Duodenal mucosa (tissue), 2 donors: ENCODE measurements at regions not wholly inside any gene's neighbourhood (a gene's known extent, or its start where the extent isn't known, plus 50 kb on each side); places are given as distances from the start of the nearest gene placed in this dataset.
"Not testable (repeated sequence)": the region's sequence is repeated elsewhere in the genome, so short reads cannot be mapped to it uniquely, and the experiment has no call there.

Experiments
- H3K27ac ChIP-seq: one replicate; pipeline ENCODE4 v1.7.0; 2013; ENCODE audit warnings: low read depth, low read length
- H3K27me3 ChIP-seq, 2 donors: one replicate each; pipeline ENCODE4 v1.7.0; 2013; ENCODE audit warnings: low read length in 2 of 2, control low read depth in 1 of 2; ENCODE audit not compliant: insufficient read depth in 2 of 2, control insufficient read depth in 1 of 2
- H3K36me3 ChIP-seq, 2 donors: one replicate each; pipeline ENCODE4 v1.7.0; 2013; ENCODE audit warnings: low read length in 2 of 2, control low read depth in 1 of 2; ENCODE audit not compliant: insufficient read depth in 2 of 2, control insufficient read depth in 1 of 2
- H3K4me1 ChIP-seq, 2 donors: one replicate each; pipeline ENCODE4 v1.7.0; 2013; ENCODE audit warnings: low read length in 2 of 2, control low read depth in 1 of 2; ENCODE audit not compliant: insufficient read depth in 2 of 2, control insufficient read depth in 1 of 2
- H3K4me3 ChIP-seq, 2 donors: one replicate each; pipeline ENCODE4 v1.7.0; 2013; ENCODE audit warnings: low read length in 2 of 2, low read depth in 1 of 2
- H3K9ac ChIP-seq, 2 donors: one replicate each; pipeline ENCODE4 v1.7.0; 2013; ENCODE audit warnings: low read length in 2 of 2, low read depth in 1 of 2
- H3K9me3 ChIP-seq, 2 donors: one replicate each; pipeline ENCODE4 v1.7.0; 2013; ENCODE audit warnings: low read length in 2 of 2, control low read depth in 1 of 2; ENCODE audit not compliant: control insufficient read depth in 1 of 2

DNA sequence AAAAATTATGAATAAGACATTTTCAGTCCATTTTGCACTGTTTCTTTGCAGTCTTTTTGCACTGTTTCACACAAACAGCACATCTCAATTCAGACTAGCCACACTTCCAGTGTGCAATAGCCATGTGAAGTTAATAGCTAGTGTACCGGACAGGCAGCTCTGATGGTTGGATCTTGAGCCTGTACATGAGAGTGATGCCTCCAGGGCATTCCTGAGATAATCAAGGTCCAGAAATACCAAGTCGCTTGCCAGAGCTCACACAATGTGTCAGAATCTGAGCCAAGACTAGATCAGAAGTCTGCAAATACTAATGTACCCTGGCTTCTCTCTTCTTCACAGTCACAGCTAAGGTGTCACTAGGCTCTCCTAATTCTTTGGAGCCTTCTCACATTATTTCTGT is 180.2 kb downstream of the OSR1 start:
- Histone ChIP-seq H3K9me3 (no peaks in the 10 kb centered on the region), H3K27me3 (no peaks in the 10 kb centered on the region), H3K4me3 (no peak overlapping the region), H3K27ac (no peak overlapping the region), H3K4me1 (no peaks in the 10 kb centered on the region), H3K36me3 (no peaks in the 10 kb centered on the region), H3K9ac (no peak overlapping the region)

DNA sequence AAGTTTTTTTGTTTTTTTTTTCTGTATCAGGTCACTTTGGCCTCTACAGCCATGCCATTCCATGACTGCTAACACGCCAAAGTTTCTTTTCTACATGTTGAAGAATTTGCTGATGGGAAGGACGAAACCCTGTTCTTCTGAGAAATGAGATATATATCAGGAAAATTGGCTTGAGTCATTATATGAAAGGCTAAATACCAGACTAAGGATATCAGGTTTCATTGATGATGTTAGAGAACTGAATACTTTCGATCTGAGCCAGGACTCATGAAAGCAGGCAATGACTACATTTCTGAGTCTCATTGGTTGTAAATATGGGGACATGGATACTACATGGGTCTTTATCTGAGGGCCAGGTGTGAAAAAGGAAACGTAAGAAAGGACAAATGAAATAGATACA is 181.4 kb downstream of the OSR1 start:
- Histone ChIP-seq H3K27ac (no peak overlapping the region), H3K9ac (no peak overlapping the region)

DNA sequence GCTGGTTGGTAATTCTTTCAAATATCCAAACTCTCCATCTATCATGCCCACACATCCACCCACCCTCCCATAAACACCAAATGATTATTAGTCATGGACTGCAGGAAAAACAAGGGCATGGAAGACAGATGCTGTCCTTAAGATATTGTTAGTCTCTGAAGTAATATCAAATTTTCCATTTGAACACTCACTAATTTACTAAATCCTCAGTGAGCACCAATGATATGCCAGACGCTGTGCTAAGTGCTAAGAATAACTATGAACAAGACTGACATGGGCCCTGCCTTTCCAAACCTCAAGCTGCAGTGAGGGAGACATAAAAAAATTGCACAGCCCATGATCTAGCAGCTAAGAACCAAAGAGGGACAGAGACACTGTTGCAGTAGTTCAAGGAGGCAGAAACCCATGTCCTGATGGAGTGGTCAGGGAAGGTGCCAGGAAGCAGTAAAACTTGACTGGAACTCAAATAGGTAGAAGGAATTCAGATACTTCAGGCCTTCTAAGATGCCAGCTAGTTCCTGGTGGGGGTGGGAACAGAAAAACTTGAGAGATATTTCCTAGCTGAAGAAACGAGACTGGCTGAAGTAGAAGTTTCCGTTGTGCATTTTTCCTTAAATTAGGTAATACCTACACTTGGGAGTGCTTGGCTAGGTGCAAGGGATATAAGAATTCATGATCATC is 182.1 kb downstream of the OSR1 start:
- Histone ChIP-seq H3K27me3 (no peaks in the 10 kb centered on the region), H3K36me3 (no peaks in the 10 kb centered on the region), H3K9ac (no peak overlapping the region), H3K27ac (no peak overlapping the region), H3K4me1 (no peaks in the 10 kb centered on the region), H3K9me3 (no peaks in the 10 kb centered on the region), H3K4me3 (no peak overlapping the region)

More for the DNA sequence above, 181.4 kb downstream of the OSR1 start:
- Histone ChIP-seq H3K9me3 (no peaks in the 10 kb centered on the region), H3K27me3 (no peaks in the 10 kb centered on the region), H3K4me1 (no peaks in the 10 kb centered on the region), H3K4me3 (no peak overlapping the region), H3K36me3 (no peaks in the 10 kb centered on the region)

DNA sequence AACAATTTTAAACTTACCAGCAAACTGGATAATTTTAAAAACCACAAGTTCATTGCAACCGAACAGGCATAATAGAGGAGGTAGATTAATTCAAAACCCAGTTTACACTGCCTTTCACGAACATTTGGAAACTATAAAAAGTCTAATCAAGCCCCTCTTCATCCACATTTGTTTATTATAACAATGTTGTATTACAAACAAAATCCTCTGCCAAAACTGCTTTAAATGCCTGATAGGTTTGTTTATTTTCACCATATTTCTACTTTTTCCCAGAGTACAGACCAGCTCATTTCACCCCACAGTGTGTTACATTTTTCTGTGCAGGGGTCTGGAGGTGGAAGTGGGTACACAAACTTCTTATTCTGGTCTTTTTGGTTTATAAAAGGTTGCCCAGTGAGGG is 184.2 kb downstream of the OSR1 start:
- no peaks in the 10 kb centered on the region for H3K9me3 ChIP-seq
- H3K36me3 ChIP-seq = no peaks in the 10 kb centered on the region
- H3K9ac ChIP-seq = no peak overlapping the region
- no peaks in the 10 kb centered on the region for H3K27me3 ChIP-seq
- no peaks in the 10 kb centered on the region for H3K4me1 ChIP-seq
- H3K27ac ChIP-seq = no peak overlapping the region
- no peak overlapping the region for H3K4me3 ChIP-seq

DNA sequence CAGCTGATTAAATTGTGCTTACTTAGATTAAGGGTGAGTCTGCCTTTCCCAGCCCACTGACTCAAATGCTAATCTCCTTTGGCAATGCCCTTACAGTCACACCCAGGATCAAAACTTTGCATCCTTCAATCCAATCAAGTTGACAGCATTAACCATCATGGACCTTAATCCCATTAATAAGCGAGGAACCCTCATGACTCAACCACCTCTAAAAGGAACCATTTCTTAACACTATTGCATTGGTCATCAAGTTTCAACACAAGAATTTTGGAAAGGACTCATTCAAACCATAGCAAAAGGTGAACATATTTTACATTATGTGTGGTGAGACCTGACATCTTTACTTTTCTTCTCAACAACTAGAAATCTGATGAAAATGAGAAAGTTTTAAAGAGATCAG is 187.0 kb downstream of the OSR1 start:
- H3K27me3 ChIP-seq = no peaks in the 10 kb centered on the region

DNA sequence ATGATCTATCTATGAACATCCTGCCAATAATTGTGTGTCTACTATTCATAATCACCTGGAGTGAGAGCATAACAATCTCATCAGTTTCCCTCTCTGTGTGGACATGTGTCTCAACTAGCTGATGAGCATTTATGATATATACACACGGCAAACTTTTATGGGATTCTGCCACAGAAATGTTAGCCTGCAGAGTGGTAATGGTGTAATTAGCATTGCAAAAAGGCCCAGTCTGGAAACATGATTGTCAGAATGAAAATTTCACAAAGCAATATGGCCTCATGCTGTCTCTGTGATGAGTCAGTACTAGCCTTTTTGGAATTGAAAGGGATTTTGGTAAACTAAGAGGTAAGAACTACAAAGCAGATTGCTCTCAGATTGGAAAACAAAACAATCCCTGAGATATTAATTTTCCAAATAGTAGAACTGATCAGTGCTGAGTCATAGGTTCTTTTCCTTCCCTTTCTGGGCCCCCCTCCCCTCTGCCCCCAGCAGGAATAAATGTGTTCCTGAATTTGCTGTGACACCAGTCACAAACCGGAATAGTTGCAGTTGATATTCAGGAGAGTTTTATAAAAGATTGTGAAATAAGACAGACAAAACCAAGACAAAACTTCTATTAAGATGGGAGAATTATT is 189.2 kb downstream of the OSR1 start:
- Histone ChIP-seq H3K27ac (no peak overlapping the region), H3K4me3 (no peak overlapping the region), H3K27me3 (no peaks in the 10 kb centered on the region), H3K9ac (no peak overlapping the region), H3K4me1 (no peaks in the 10 kb centered on the region), H3K9me3 (no peaks in the 10 kb centered on the region), H3K36me3 (no peaks in the 10 kb centered on the region)

More for the DNA sequence above, 187.0 kb downstream of the OSR1 start:
- no peaks in the 10 kb centered on the region for H3K4me1 ChIP-seq
- no peaks in the 10 kb centered on the region for H3K9me3 ChIP-seq
- no peak overlapping the region for H3K27ac ChIP-seq
- H3K9ac ChIP-seq = no peak overlapping the region
- H3K36me3 ChIP-seq = no peaks in the 10 kb centered on the region
- no peak overlapping the region for H3K4me3 ChIP-seq

DNA sequence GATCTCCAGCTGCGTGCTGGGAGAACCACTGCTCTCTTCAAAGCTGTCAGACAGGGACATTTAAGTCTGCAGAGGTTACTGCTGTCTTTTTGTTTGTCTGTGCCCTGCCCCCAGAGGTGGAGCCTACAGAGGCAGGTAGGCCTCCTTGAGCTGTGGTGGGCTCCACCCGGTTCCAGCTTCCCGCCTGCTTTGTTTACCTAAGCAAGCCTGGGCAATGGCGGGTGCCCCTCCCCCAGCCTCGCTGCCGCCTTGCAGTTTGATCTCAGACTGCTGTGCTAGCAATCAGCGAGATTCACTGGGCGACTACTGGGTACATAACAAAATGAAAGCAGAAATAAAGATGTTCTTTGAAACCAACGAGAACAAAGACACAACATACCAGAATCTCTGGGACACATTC is 194.3 kb downstream of the OSR1 start:
- not testable (repeated sequence) for H3K4me1 ChIP-seq, H3K9ac ChIP-seq, H3K27ac ChIP-seq, H3K9me3 ChIP-seq, H3K27me3 ChIP-seq, H3K4me3 ChIP-seq, H3K36me3 ChIP-seq

DNA sequence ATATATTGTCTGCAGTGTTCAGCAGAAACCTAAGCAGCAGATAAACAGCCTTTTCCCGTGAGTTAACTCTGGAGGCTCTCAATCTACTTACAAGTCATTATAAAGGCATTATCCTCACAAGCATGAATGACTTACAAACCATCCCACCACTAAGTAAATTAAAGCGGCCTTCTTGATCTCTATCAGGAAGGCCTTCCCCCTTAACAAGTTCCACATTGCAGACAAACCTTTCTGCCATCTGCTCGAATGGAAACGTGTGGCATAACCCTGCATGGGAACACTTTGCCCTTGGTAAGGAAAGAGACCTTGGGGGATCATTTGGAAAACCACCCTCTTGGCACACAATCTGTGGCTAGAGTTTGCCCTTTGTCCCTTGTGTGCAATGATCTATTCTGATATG is 199.5 kb downstream of the OSR1 start:
- H3K27ac ChIP-seq = no peak overlapping the region
- no peak overlapping the region for H3K9ac ChIP-seq
- H3K4me1 ChIP-seq = no peaks in the 10 kb centered on the region
- H3K9me3 ChIP-seq = no peaks in the 10 kb centered on the region
- H3K36me3 ChIP-seq = no peaks in the 10 kb centered on the region
- no peaks in the 10 kb centered on the region for H3K27me3 ChIP-seq
- H3K4me3 ChIP-seq = no peak overlapping the region

DNA sequence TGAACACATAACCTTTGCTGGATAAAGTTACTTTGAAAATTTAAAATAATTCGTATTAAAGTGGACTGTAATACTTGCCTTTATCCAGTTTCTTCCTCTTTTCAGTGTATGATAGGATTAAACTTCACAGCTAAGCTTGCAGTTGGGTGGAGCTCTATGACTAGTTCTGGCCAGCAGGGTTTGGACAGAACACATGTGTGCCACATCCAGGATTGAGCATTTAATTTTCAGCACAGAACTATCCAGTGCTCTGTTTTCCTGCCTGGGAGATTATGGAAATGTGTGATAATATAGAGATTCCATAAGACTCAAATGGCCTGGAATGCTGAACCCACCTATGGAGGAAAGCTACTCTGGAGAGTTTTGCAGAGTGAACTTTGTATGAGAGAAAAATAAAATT is 200.2 kb downstream of the OSR1 start:
- Histone ChIP-seq H3K4me3 (no peak overlapping the region), H3K27me3 (no peaks in the 10 kb centered on the region), H3K27ac (no peak overlapping the region), H3K36me3 (no peaks in the 10 kb centered on the region), H3K9ac (no peak overlapping the region), H3K9me3 (no peaks in the 10 kb centered on the region), H3K4me1 (no peaks in the 10 kb centered on the region)

DNA sequence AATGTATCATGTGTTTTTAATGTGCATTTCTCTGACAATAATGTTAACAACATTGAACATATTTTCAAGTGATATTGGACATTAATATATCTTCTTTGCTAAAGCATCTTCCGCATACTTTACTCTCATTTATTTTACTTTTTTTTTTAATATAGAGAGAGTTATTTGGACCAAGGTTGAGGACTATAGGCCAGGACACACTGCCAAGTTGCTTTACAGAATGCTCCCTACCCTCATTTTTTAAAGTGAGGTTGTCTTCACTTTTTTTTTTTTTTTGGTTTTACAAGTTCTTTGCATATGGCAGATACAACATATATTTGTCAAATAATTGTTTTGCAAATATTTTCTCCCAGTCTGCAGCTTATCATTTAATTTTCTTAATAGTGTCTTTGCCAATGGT is 201.8 kb downstream of the OSR1 start:
- no peaks in the 10 kb centered on the region for H3K4me1 ChIP-seq
- no peak overlapping the region for H3K9ac ChIP-seq
- no peak overlapping the region for H3K27ac ChIP-seq
- no peaks in the 10 kb centered on the region for H3K9me3 ChIP-seq
- H3K4me3 ChIP-seq = no peak overlapping the region
- H3K27me3 ChIP-seq = no peaks in the 10 kb centered on the region
- no peaks in the 10 kb centered on the region for H3K36me3 ChIP-seq
